ENCODE measurements at regions not wholly inside any gene's neighbourhood (a gene's known extent, or its start where the extent isn't known, plus 50 kb on each side); places are given as distances from the start of the nearest gene placed in this dataset.
A peak's percentile ranks its signal among the peaks of the same experiment; 100 is the strongest.

GRCh38 chr9:89878687-89879086 is 273.9 kb downstream of the GADD45G start:
- no peak for TF ChIP-seq CTCF (IDR thresholded peaks at IDR 0.05; ENCODE audit: control extremely low read depth, extremely low read depth)
- ATAC-seq (ENCODE audit: insufficient read depth, low FRiP score) = peak; percentile 48
- peaks cover 7 to 28% (median 11%) of the 10 kb centered on the region in 5 donors for H3K4me1 ChIP-seq (ENCODE audit: control insufficient read depth in 5 of 5, insufficient read depth in 5 of 5, low read length in 5 of 5)
- 71 to 83% methylated on average over 6 of the region's 6 CpGs for WGBS, 2 donors
- H3K9me3 ChIP-seq (ENCODE audit: control insufficient read depth in 4 of 4, insufficient read depth in 3 of 4, low read length in 3 of 4) = peaks cover 0 to 3% (median 0%) of the 10 kb centered on the region in 4 donors
- H3K4me3 ChIP-seq = no peak overlapping the region
- H3K27me3 ChIP-seq (ENCODE audit: control insufficient read depth in 3 of 3, insufficient read depth in 3 of 3, low read length in 2 of 3) = no peaks in the 10 kb centered on the region
- no peak for DNase-seq
- no peaks in the 10 kb centered on the region for H3K36me3 ChIP-seq (ENCODE audit: control insufficient read depth in 4 of 4, insufficient read depth in 4 of 4, low read length in 4 of 4)
- H3K27ac ChIP-seq (ENCODE audit: low read depth in 1 of 2, low read length in 1 of 2) = peak overlapping the region in 1 of 2 donors; percentile 95
- no peak overlapping the region for H3K9ac ChIP-seq (ENCODE audit: insufficient read depth in 1 of 2, low read length in 2 of 2)

GRCh38 chr9:89879276-89879675 is 274.5 kb downstream of the GADD45G start:
- 93 to 96% methylated on average over 6 of the region's 6 CpGs for WGBS, 2 donors
- Histone ChIP-seq H3K4me1 (ENCODE audit: control insufficient read depth in 5 of 5, insufficient read depth in 5 of 5, low read length in 5 of 5) (peaks cover 2 to 27% (median 11%) of the 10 kb centered on the region in 5 donors), H3K4me3 (no peak overlapping the region), H3K27me3 (ENCODE audit: control insufficient read depth in 3 of 3, insufficient read depth in 3 of 3, low read length in 2 of 3) (no peaks in the 10 kb centered on the region), H3K27ac (ENCODE audit: low read depth in 1 of 2, low read length in 1 of 2) (peak overlapping the region in 1 of 2 donors; percentile 95), H3K36me3 (ENCODE audit: control insufficient read depth in 4 of 4, insufficient read depth in 4 of 4, low read length in 4 of 4) (no peaks in the 10 kb centered on the region), H3K9ac (ENCODE audit: insufficient read depth in 1 of 2, low read length in 2 of 2) (no peak overlapping the region), H3K9me3 (ENCODE audit: control insufficient read depth in 4 of 4, insufficient read depth in 3 of 4, low read length in 3 of 4) (peaks cover 0 to 3% (median 0%) of the 10 kb centered on the region in 4 donors)
- DNase-seq = no peak
- ATAC-seq (ENCODE audit: insufficient read depth, low FRiP score) = no peak
- no peak for TF ChIP-seq CTCF (IDR thresholded peaks at IDR 0.05; ENCODE audit: control extremely low read depth, extremely low read depth)

GRCh38 chr9:89879701-89880100 is 274.9 kb downstream of the GADD45G start:
- Histone ChIP-seq H3K9me3 (ENCODE audit: control insufficient read depth in 4 of 4, insufficient read depth in 3 of 4, low read length in 3 of 4) (peaks cover 0 to 3% (median 0%) of the 10 kb centered on the region in 4 donors), H3K36me3 (ENCODE audit: control insufficient read depth in 4 of 4, insufficient read depth in 4 of 4, low read length in 4 of 4) (no peaks in the 10 kb centered on the region), H3K9ac (ENCODE audit: insufficient read depth in 1 of 2, low read length in 2 of 2) (no peak overlapping the region), H3K27ac (ENCODE audit: low read depth in 1 of 2, low read length in 1 of 2) (peak overlapping the region in 1 of 2 donors; percentile 95), H3K4me3 (no peak overlapping the region), H3K27me3 (ENCODE audit: control insufficient read depth in 3 of 3, insufficient read depth in 3 of 3, low read length in 2 of 3) (no peaks in the 10 kb centered on the region), H3K4me1 (ENCODE audit: control insufficient read depth in 5 of 5, insufficient read depth in 5 of 5, low read length in 5 of 5) (peaks cover 2 to 22% (median 10%) of the 10 kb centered on the region in 5 donors)
- TF ChIP-seq CTCF (IDR thresholded peaks at IDR 0.05; ENCODE audit: control extremely low read depth, extremely low read depth) = no peak
- ATAC-seq (ENCODE audit: insufficient read depth, low FRiP score) (no peak), DNase-seq (no peak)
- 89 to 95% methylated on average over 8 of the region's 8 CpGs for WGBS, 2 donors

- H3K9me3 ChIP-seq (ENCODE audit: control insufficient read depth in 4 of 4, insufficient read depth in 3 of 4, low read length in 3 of 4) = peaks cover 0 to 3% (median 0%) of the 10 kb centered on the region in 4 donors
- 90 to 95% methylated on average over 11 of the region's 11 CpGs for WGBS, 2 donors
- H3K4me3 ChIP-seq = no peak overlapping the region
- no peak overlapping the region for H3K9ac ChIP-seq (ENCODE audit: insufficient read depth in 1 of 2, low read length in 2 of 2)
- ATAC-seq (ENCODE audit: insufficient read depth, low FRiP score) (no peak), DNase-seq (no peak)
- H3K36me3 ChIP-seq (ENCODE audit: control insufficient read depth in 4 of 4, insufficient read depth in 4 of 4, low read length in 4 of 4) = no peaks in the 10 kb centered on the region
- TF ChIP-seq CTCF (IDR thresholded peaks at IDR 0.05; ENCODE audit: control extremely low read depth, extremely low read depth) = no peak
- peaks cover 0 to 18% (median 5%) of the 10 kb centered on the region in 5 donors for H3K4me1 ChIP-seq (ENCODE audit: control insufficient read depth in 5 of 5, insufficient read depth in 5 of 5, low read length in 5 of 5)
- no peaks in the 10 kb centered on the region for H3K27me3 ChIP-seq (ENCODE audit: control insufficient read depth in 3 of 3, insufficient read depth in 3 of 3, low read length in 2 of 3)
- peak overlapping the region in 1 of 2 donors; percentile 95 for H3K27ac ChIP-seq (ENCODE audit: low read depth in 1 of 2, low read length in 1 of 2)
These were observed 275.3 kb downstream of the GADD45G start for GRCh38 chr9:89880161-89880560.
